ENCODE measurements at regions not wholly inside any gene's neighbourhood (a gene's known extent, or its start where the extent isn't known, plus 50 kb on each side); places are given as distances from the start of the nearest gene placed in this dataset.
A peak's percentile ranks its signal among the peaks of the same experiment; 100 is the strongest.

- Mint-ChIP-seq H3K4me1 (peaks cover 50% of the 10 kb centered on the region), H3K27me3 (no peaks in the 10 kb centered on the region), H3K4me3 (no peak overlapping the region), H3K27ac (no peak overlapping the region), H3K36me3 (peaks cover 10% of the 10 kb centered on the region), H3K9me3 (no peaks in the 10 kb centered on the region)
- DNase-seq, result no peak
- CTCF ChIA-PET, result interaction anchor here (1.2 kb wide), 1 partner anchor 46 kb away, joined by 4 read pairs; no protein-coding TSS in a partner anchor
Measured at GRCh38 chr12:107356266-107356936, 263.1 kb upstream of the CRY1 start.

- H3K27ac Mint-ChIP-seq, result no peak overlapping the region
- no peak overlapping the region for H3K4me3 Mint-ChIP-seq
- CTCF ChIA-PET, result interaction anchor here (1.2 kb wide), 1 partner anchor 45 kb away, joined by 4 read pairs; no protein-coding TSS in a partner anchor
- no peaks in the 10 kb centered on the region for H3K27me3 Mint-ChIP-seq
- H3K36me3 Mint-ChIP-seq, result peaks cover 10% of the 10 kb centered on the region
- DNase-seq, result no peak
- peaks cover 46% of the 10 kb centered on the region for H3K4me1 Mint-ChIP-seq
- H3K9me3 Mint-ChIP-seq, result no peaks in the 10 kb centered on the region
Measured at GRCh38 chr12:107356937-107357295, 263.6 kb upstream of the CRY1 start.

- H3K27me3 Mint-ChIP-seq, result no peaks in the 10 kb centered on the region
- H3K4me3 Mint-ChIP-seq, result no peak overlapping the region
- no peak overlapping the region for H3K27ac Mint-ChIP-seq
- CTCF ChIA-PET, result no interaction called here
- H3K36me3 Mint-ChIP-seq, result peaks cover 6% of the 10 kb centered on the region
- H3K9me3 Mint-ChIP-seq, result no peaks in the 10 kb centered on the region
- DNase-seq, result no peak
- peaks cover 29% of the 10 kb centered on the region for H3K4me1 Mint-ChIP-seq
Measured at GRCh38 chr12:107359382-107359781, 266.0 kb upstream of the CRY1 start.

GRCh38 chr12:107360033-107360432 is 266.7 kb upstream of the CRY1 start:
- no peaks in the 10 kb centered on the region for H3K9me3 Mint-ChIP-seq
- CTCF ChIA-PET, result no interaction called here
- no peak overlapping the region for H3K27ac Mint-ChIP-seq
- peaks cover 6% of the 10 kb centered on the region for H3K36me3 Mint-ChIP-seq
- H3K4me1 Mint-ChIP-seq, result peaks cover 24% of the 10 kb centered on the region
- DNase-seq, result no peak
- H3K27me3 Mint-ChIP-seq, result no peaks in the 10 kb centered on the region
- no peak overlapping the region for H3K4me3 Mint-ChIP-seq

- no peak for DNase-seq
- no peaks in the 10 kb centered on the region for H3K9me3 Mint-ChIP-seq
- CTCF ChIA-PET, result no interaction called here
- H3K27ac Mint-ChIP-seq, result no peak overlapping the region
- no peak overlapping the region for H3K4me3 Mint-ChIP-seq
- H3K27me3 Mint-ChIP-seq, result no peaks in the 10 kb centered on the region
- peaks cover 6% of the 10 kb centered on the region for H3K36me3 Mint-ChIP-seq
- H3K4me1 Mint-ChIP-seq, result peaks cover 22% of the 10 kb centered on the region
Measured at GRCh38 chr12:107360482-107360881, 267.1 kb upstream of the CRY1 start.

- no peak for DNase-seq
- CTCF ChIA-PET, result interaction anchor here (0.6 kb wide), 2 partner anchors 34 to 40 kb away, joined by 3 read pairs; no protein-coding TSS in a partner anchor
- H3K4me3 Mint-ChIP-seq, result no peak overlapping the region
- H3K27ac Mint-ChIP-seq, result no peak overlapping the region
- no peaks in the 10 kb centered on the region for H3K27me3 Mint-ChIP-seq
- peaks cover 9% of the 10 kb centered on the region for H3K36me3 Mint-ChIP-seq
- H3K9me3 Mint-ChIP-seq, result no peaks in the 10 kb centered on the region
- peaks cover 22% of the 10 kb centered on the region for H3K4me1 Mint-ChIP-seq
Measured at GRCh38 chr12:107361970-107362369, 268.6 kb upstream of the CRY1 start.

- CTCF ChIA-PET, result no interaction called here
Measured at GRCh38 chr12:107362960-107363359, 269.6 kb upstream of the CRY1 start.

GRCh38 chr12:107364875-107365518 is 271.6 kb upstream of the CRY1 start:
- CTCF ChIA-PET, result interaction anchor here (1.2 kb wide), 1 partner anchor 10 kb away, joined by 3 read pairs; no protein-coding TSS in a partner anchor
- H3K27ac Mint-ChIP-seq, result no peak overlapping the region

More at GRCh38 chr12:107362960-107363359, 269.6 kb upstream of the CRY1 start:
- Mint-ChIP-seq H3K27ac (no peak overlapping the region), H3K36me3 (peaks cover 12% of the 10 kb centered on the region), H3K9me3 (no peaks in the 10 kb centered on the region), H3K4me3 (no peak overlapping the region), H3K27me3 (no peaks in the 10 kb centered on the region), H3K4me1 (peaks cover 29% of the 10 kb centered on the region)
- DNase-seq, result no peak

GRCh38 chr12:107365703-107366102 is 272.4 kb upstream of the CRY1 start:
- no peak overlapping the region for H3K27ac Mint-ChIP-seq
- CTCF ChIA-PET, result interaction anchor here (1.2 kb wide), 1 partner anchor 11 kb away, joined by 3 read pairs; no protein-coding TSS in a partner anchor
- peaks cover 9% of the 10 kb centered on the region for H3K36me3 Mint-ChIP-seq
- H3K4me3 Mint-ChIP-seq, result no peak overlapping the region
- H3K9me3 Mint-ChIP-seq, result no peaks in the 10 kb centered on the region
- peaks cover 56% of the 10 kb centered on the region for H3K4me1 Mint-ChIP-seq
- no peaks in the 10 kb centered on the region for H3K27me3 Mint-ChIP-seq
- no peak for DNase-seq

More at GRCh38 chr12:107364875-107365518, 271.6 kb upstream of the CRY1 start:
- Mint-ChIP-seq H3K9me3 (no peaks in the 10 kb centered on the region), H3K27me3 (no peaks in the 10 kb centered on the region), H3K4me1 (peaks cover 49% of the 10 kb centered on the region), H3K36me3 (peaks cover 9% of the 10 kb centered on the region), H3K4me3 (no peak overlapping the region)
- no peak for DNase-seq

GRCh38 chr12:107366322-107366721 is 273.0 kb upstream of the CRY1 start:
- H3K36me3 Mint-ChIP-seq, result peaks cover 9% of the 10 kb centered on the region
- peaks cover 63% of the 10 kb centered on the region for H3K4me1 Mint-ChIP-seq
- H3K4me3 Mint-ChIP-seq, result no peak overlapping the region
- CTCF ChIA-PET, result interaction anchor here (1.2 to 1.4 kb wide), 2 partner anchors 11 to 36 kb away, joined by 3 read pairs; no protein-coding TSS in a partner anchor
- no peaks in the 10 kb centered on the region for H3K9me3 Mint-ChIP-seq
- H3K27me3 Mint-ChIP-seq, result no peaks in the 10 kb centered on the region
- peak overlapping the region; percentile 74 for H3K27ac Mint-ChIP-seq
- DNase-seq, result no peak

- Mint-ChIP-seq H3K36me3 (peaks cover 6% of the 10 kb centered on the region), H3K4me3 (peak overlapping the region; percentile 62)
- CTCF ChIA-PET, result interaction anchor here (1.0 to 1.9 kb wide), 2 partner anchors 11 to 37 kb away, joined by 3 to 4 read pairs; no protein-coding TSS in a partner anchor
Measured at GRCh38 chr12:107368586-107368985, 275.2 kb upstream of the CRY1 start.

GRCh38 chr12:107369006-107369405 is 275.7 kb upstream of the CRY1 start:
- no peak for DNase-seq
- Mint-ChIP-seq H3K27ac (peak overlapping the region; percentile 95), H3K36me3 (peaks cover 6% of the 10 kb centered on the region), H3K4me1 (peaks cover 84% of the 10 kb centered on the region), H3K27me3 (no peaks in the 10 kb centered on the region), H3K4me3 (peak overlapping the region; percentile 62), H3K9me3 (no peaks in the 10 kb centered on the region)
- CTCF ChIA-PET, result interaction anchor here (1.9 to 4.8 kb wide), 2 partner anchors 38 to 49 kb away, joined by 4 to 34 read pairs; a partner anchor contains a TSS

More at GRCh38 chr12:107368586-107368985, 275.2 kb upstream of the CRY1 start:
- Mint-ChIP-seq H3K27ac (peak overlapping the region; percentile 95), H3K4me1 (peaks cover 80% of the 10 kb centered on the region), H3K27me3 (no peaks in the 10 kb centered on the region), H3K9me3 (no peaks in the 10 kb centered on the region)
- peak; percentile 60 for DNase-seq

GRCh38 chr12:107369679-107370078 is 276.3 kb upstream of the CRY1 start:
- peak; percentile 66 for DNase-seq
- peaks cover 91% of the 10 kb centered on the region for H3K4me1 Mint-ChIP-seq
- peak overlapping the region; percentile 95 for H3K27ac Mint-ChIP-seq
- H3K9me3 Mint-ChIP-seq, result no peaks in the 10 kb centered on the region
- H3K4me3 Mint-ChIP-seq, result peak overlapping the region; percentile 62
- no peaks in the 10 kb centered on the region for H3K27me3 Mint-ChIP-seq
- CTCF ChIA-PET, result interaction anchor here (1.9 to 4.8 kb wide), 3 partner anchors 33 to 49 kb away, joined by 4 to 34 read pairs (median 20); a partner anchor contains a TSS
- peaks cover 6% of the 10 kb centered on the region for H3K36me3 Mint-ChIP-seq

GRCh38 chr12:107372229-107372658 is 278.9 kb upstream of the CRY1 start:
- peak overlapping the region; percentile 95 for H3K27ac Mint-ChIP-seq
- H3K9me3 Mint-ChIP-seq, result no peaks in the 10 kb centered on the region
- H3K4me3 Mint-ChIP-seq, result peak overlapping the region; percentile 40
- CTCF ChIA-PET, result interaction anchor here (1.0 to 4.8 kb wide), 8 partner anchors 9 to 243 kb away, joined by 3 to 34 read pairs (median 5); a partner anchor contains a TSS
- peaks cover 7% of the 10 kb centered on the region for H3K36me3 Mint-ChIP-seq
- H3K4me1 Mint-ChIP-seq, result peaks cover 87% of the 10 kb centered on the region
- DNase-seq, result peak; percentile 67
- no peaks in the 10 kb centered on the region for H3K27me3 Mint-ChIP-seq

Data from activated naive CD4-positive, alpha-beta T cell treated with anti-CD3 and anti-CD28 coated beads, Interleukin-2, amount 10 ng/mL, durations not matched to agents 7 days and 5 days (primary cell).